ENCODE measurements at regions not wholly inside any gene's neighbourhood (a gene's known extent, or its start where the extent isn't known, plus 50 kb on each side); places are given as distances from the start of the nearest gene placed in this dataset.

DNA sequence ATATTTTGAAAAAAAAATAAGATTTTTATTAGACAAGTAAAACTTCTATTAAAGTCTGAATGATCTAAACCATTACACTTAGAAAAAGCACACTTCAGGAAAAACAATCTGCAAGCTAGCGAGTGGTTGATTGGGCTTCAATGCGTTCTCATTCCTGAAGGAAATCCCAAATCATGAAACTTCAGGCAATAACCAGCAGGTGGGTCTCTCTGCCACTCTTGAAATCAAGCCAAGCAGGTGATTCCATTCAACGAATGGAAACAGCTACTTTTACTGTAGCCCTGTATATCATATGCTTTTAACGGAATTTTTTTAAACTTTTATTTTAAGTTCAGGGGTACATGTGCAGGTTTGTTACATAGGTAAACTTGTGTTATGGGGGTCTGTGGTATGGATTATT, 234.5 kb upstream of the TRPM3 start:
- ATAC-seq (ENCODE audit: low read depth) (no peak), DNase-seq (no peak)
- intact Hi-C loops (cut with micrococcal nuclease): no loop called here
- TF ChIP-seq, protein P1, sequence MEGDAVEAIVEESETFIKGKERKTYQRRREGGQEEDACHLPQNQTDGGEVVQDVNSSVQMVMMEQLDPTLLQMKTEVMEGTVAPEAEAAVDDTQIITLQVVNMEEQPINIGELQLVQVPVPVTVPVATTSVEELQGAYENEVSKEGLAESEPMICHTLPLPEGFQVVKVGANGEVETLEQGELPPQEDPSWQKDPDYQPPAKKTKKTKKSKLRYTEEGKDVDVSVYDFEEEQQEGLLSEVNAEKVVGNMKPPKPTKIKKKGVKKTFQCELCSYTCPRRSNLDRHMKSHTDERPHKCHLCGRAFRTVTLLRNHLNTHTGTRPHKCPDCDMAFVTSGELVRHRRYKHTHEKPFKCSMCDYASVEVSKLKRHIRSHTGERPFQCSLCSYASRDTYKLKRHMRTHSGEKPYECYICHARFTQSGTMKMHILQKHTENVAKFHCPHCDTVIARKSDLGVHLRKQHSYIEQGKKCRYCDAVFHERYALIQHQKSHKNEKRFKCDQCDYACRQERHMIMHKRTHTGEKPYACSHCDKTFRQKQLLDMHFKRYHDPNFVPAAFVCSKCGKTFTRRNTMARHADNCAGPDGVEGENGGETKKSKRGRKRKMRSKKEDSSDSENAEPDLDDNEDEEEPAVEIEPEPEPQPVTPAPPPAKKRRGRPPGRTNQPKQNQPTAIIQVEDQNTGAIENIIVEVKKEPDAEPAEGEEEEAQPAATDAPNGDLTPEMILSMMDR (IDR thresholded peaks at IDR 0.05): no peak
- POLR2A ChIA-PET: no interaction called here
- CTCF ChIA-PET: no interaction called here
- H3K27me3 Mint-ChIP-seq: no peaks in the 10 kb centered on the region
- H3K4me3 Mint-ChIP-seq: no peak overlapping the region
- H3K9me3 Mint-ChIP-seq: no peaks in the 10 kb centered on the region
- no peaks in the 10 kb centered on the region for H3K4me1 Mint-ChIP-seq
- H3K36me3 Mint-ChIP-seq (ENCODE audit: low read depth): no peaks in the 10 kb centered on the region
- no peak overlapping the region for H3K27ac Mint-ChIP-seq

DNA sequence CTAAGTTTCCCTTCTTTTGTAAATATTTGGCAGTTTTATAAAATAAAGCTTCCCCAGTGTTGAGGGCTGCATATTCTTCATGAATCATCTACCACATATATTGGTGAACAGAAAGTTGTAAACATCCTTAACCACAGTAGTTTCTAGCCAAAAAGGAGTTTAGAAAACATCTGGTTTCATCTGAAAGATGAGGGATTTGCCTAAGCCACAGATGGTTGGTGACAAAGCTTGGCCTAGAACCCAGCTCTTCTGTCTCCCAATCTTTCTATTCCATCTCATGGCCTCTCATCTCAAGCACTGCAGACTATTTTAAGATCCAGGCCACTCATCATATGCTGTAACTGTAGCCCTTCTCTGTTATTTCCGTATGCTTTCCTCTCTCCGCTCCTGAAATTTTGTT, 232.3 kb upstream of the TRPM3 start:
- Mint-ChIP-seq H3K9me3 (no peaks in the 10 kb centered on the region), H3K4me1 (no peaks in the 10 kb centered on the region), H3K4me3 (no peak overlapping the region), H3K27me3 (no peaks in the 10 kb centered on the region), H3K27ac (no peak overlapping the region), H3K36me3 (ENCODE audit: low read depth) (no peaks in the 10 kb centered on the region)
- intact Hi-C loops (cut with micrococcal nuclease): no loop called here
- ATAC-seq (ENCODE audit: low read depth) (no peak), DNase-seq (no peak)
- ChIA-PET POLR2A (no interaction called here), CTCF (no interaction called here)
- TF ChIP-seq, protein P1 (IDR thresholded peaks at IDR 0.05): no peak

DNA sequence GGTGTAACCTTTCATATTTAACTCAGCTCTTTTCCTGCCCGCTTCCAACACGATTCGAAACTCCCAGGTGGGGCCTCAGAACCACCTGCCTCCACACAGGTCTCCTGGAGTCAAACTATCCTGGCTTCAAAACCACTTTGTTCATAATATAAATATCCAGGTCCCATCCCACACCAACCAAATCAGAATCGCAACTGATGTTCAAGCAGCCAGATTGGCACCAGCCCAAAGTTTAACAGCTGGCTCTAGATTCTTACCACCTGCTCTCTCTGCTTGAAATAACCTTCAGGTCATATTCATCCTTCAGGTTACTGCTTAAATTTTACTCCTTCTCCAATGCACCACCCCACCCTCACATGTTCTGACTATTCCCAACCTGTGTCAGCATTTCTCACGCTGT, 231.4 kb upstream of the TRPM3 start:
- no peak for ATAC-seq (ENCODE audit: low read depth)
- H3K9me3 Mint-ChIP-seq: no peaks in the 10 kb centered on the region
- no peak overlapping the region for H3K27ac Mint-ChIP-seq
- H3K4me1 Mint-ChIP-seq: no peaks in the 10 kb centered on the region
- no peak overlapping the region for H3K4me3 Mint-ChIP-seq
- TF ChIP-seq, protein P1 (IDR thresholded peaks at IDR 0.05): no peak
- H3K36me3 Mint-ChIP-seq (ENCODE audit: low read depth): no peaks in the 10 kb centered on the region
- ChIA-PET CTCF (no interaction called here), POLR2A (no interaction called here)
- intact Hi-C loops (cut with micrococcal nuclease): no loop called here
- DNase-seq: no peak
- no peaks in the 10 kb centered on the region for H3K27me3 Mint-ChIP-seq

DNA sequence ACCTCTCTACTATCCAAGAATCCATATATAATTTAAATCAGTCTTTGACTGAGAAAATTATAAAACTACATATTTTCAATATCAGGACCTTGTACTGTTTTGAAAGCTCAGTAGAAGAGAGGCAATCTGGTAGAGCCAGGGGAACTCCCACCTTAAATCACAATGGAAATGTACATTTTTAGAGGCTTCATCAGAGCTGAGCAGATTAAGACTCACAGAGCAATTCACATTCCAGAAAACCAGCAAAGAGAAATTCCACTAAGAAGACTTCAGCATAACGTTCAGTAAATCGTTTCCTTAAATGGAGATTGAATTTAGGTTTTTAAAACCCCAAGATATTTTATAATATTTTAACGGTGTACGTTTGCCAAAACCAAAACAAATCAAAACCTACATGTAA, 227.8 kb upstream of the TRPM3 start:
- H3K27me3 Mint-ChIP-seq: no peaks in the 10 kb centered on the region
- DNase-seq (no peak), ATAC-seq (ENCODE audit: low read depth) (no peak)
- POLR2A ChIA-PET: no interaction called here
- TF ChIP-seq, protein P1 (IDR thresholded peaks at IDR 0.05): no peak
- H3K27ac Mint-ChIP-seq: no peak overlapping the region
- intact Hi-C loops (cut with micrococcal nuclease): no loop called here
- H3K4me1 Mint-ChIP-seq: no peaks in the 10 kb centered on the region
- H3K36me3 Mint-ChIP-seq (ENCODE audit: low read depth): no peaks in the 10 kb centered on the region
- peaks cover 3% of the 10 kb centered on the region for H3K9me3 Mint-ChIP-seq
- H3K4me3 Mint-ChIP-seq: no peak overlapping the region
- CTCF ChIA-PET: no interaction called here

DNA sequence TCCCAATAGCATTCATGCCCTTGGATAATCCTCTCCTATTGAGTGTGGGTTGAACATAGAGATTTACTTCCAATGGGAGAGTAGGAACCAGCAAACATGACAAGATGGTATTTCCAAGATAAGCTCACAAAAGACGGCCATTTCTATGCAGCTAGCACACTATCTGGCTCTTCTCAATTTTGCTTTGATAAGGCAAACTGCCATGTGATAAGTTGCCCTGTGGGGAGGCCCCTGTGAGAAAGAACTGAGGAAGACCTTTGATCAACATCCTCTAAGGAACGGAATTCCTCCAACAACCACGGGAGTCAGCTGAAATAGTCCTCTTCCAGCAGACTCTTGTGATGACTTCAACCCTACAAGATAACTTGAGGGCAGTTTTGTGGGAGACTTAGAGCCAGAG, 211.9 kb upstream of the TRPM3 start:
- no peak for DNase-seq
- ChIA-PET POLR2A (interaction anchor here (0.6 kb wide), 1 partner anchor 582 kb away, joined by 4 read pairs; no protein-coding TSS in a partner anchor), CTCF (no interaction called here)
- Mint-ChIP-seq H3K4me1 (no peaks in the 10 kb centered on the region), H3K36me3 (ENCODE audit: low read depth) (no peaks in the 10 kb centered on the region), H3K4me3 (no peak overlapping the region), H3K27me3 (no peaks in the 10 kb centered on the region), H3K9me3 (peaks cover 5% of the 10 kb centered on the region), H3K27ac (no peak overlapping the region)
- TF ChIP-seq, protein P1 (IDR thresholded peaks at IDR 0.05): no peak
- intact Hi-C loops (cut with micrococcal nuclease): no loop called here
- ATAC-seq (ENCODE audit: low read depth): no peak
